Esophagus squamous epithelium (tissue), 4 donors: ENCODE measurements at regions not wholly inside any gene's neighbourhood (a gene's known extent, or its start where the extent isn't known, plus 50 kb on each side); places are given as distances from the start of the nearest gene placed in this dataset.

Experiments used
- CTCF ChIP-seq, 6 experiments: fragments of 450-650 bp in 4 of 6; fragments of 200-600 bp in 2 of 6; sonication (generic) in 2 of 6; IDR thresholded peaks; one replicate each; pipeline ENCODE4 v1.5.1; 2016 to 2019; ENCODE audit warnings: antibody characterized with exemption in 6 of 6, mild to moderate bottlenecking in 4 of 6, moderate library complexity in 4 of 6
- POLR2A ChIP-seq, 4 donors: fragments of 450-650 bp; IDR thresholded peaks; one replicate each; pipeline ENCODE4 v1.6.1; 2017; ENCODE audit warnings: antibody characterized with exemption in 4 of 4, mild to moderate bottlenecking in 4 of 4, moderate library complexity in 3 of 4

- TF ChIP-seq CTCF (IDR thresholded peaks at IDR 0.05), result no peak
- TF ChIP-seq POLR2A (IDR thresholded peaks at IDR 0.05), result no peak
Measured at GRCh38 chr2:136363900-136364299, 246.0 kb upstream of the CXCR4 start.
